Activated CD8-positive, alpha-beta memory T cell treated with anti-CD3 and anti-CD28 coated beads for 36 hours (primary cell): ENCODE measurements at regions not wholly inside any gene's neighbourhood (a gene's known extent, or its start where the extent isn't known, plus 50 kb on each side); places are given as distances from the start of the nearest gene placed in this dataset.
"Not testable (repeated sequence)": the region's sequence is repeated elsewhere in the genome, so short reads cannot be mapped to it uniquely, and the experiment has no call there.

ENCODE experiments used
- CTCF ChIA-PET: fragments of 350-600 bp; sonication (Branson Sonifier 250); formaldehyde crosslinking; loops from one replicate; lab custom pipeline; 2021; ENCODE audit warnings: antibody characterized with exemption; lab: Charles Lee
- POLR2A ChIA-PET: fragments of 350-600 bp; sonication (Branson Sonifier 250); formaldehyde crosslinking; loops from one replicate; lab custom pipeline; 2021; ENCODE audit warnings: antibody characterized with exemption; lab: Charles Lee

DNA sequence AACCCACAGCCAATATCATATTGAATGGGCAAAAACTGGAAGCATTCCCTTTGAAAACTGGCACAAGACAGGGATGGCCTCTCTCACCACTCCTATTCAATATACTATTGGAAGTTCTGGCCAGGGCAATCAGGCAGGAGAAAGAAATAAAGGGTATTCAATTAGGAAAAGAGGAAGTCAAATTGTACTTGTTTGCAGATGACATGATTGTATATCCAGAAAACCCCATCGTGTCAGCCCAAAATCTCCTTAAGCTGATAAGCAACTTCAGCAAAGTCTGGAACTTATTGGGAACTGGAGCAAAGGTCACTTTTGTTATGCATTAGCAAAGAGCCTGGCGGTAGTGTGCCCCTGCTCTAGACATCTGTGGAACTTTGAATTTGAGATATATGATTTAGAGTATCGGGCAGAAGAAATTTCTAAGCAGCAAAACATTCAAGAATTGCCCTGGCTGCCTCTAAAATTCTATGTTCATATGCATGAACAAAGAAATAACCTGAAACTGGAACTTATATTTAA is 53.4 kb upstream of the PSMA1 start:
- CTCF ChIA-PET, POLR2A ChIA-PET: not testable (repeated sequence)

DNA sequence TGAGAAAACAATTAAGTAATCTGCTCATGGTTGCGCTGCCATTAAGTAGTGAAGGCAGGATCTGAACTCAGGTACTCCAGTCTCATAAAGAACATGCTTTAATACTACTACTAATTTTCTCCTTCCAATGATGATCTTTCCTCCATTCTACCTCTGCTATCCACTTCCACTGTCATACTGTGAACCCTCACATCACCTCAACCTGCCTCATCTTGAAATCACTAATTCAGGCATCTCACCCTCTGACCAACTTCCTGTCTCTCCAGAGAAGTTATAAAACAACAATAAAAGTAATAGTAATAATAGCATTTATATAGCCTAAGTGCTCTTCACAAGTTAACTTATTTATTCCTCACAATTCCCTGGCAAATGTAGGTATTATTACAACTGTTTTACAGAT is 57.1 kb upstream of the PSMA1 start:
- ChIA-PET CTCF (no interaction called here), POLR2A (no interaction called here)

DNA sequence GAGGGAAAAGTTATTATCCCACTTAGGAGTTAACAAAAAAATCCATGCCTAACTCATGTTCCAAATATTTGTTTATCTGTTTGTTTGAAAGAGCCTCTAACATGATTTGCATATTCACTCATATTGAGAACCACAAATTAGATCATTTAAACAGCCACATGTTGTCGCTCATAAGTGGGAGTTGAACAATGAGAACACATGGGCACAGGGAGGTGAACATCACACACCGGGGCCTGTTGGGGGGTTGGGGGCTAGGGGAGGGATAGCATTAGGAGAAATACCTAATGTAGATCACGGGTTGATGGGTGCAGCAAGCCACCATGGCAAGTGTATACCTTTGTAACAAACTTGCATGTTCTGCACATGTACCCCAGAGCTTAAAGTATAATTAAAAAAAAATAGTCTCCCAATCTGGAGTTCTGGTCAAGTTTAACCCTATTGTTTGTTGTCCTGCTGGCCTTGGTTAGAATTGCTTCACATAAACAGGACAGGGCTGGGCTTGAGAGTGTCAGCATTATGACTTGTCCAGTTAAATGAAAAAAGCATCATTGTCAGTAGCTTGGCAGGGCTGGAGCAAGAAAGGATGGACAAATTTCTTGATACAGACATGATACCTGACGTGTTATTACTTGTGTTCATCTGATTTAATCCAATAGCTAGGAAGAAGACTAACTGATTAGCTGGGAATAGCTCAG is 57.8 kb upstream of the PSMA1 start:
- POLR2A ChIA-PET, result interaction anchor here (0.8 to 1.0 kb wide), 3 partner anchors 37 to 67 kb away, joined by 4 to 7 read pairs (median 6); partner anchors contain the start of gene PSMA1
- CTCF ChIA-PET, result interaction anchor here (0.7 to 1.1 kb wide), 4 partner anchors 31 to 67 kb away, joined by 3 to 5 read pairs (median 4); no protein-coding TSS in a partner anchor

DNA sequence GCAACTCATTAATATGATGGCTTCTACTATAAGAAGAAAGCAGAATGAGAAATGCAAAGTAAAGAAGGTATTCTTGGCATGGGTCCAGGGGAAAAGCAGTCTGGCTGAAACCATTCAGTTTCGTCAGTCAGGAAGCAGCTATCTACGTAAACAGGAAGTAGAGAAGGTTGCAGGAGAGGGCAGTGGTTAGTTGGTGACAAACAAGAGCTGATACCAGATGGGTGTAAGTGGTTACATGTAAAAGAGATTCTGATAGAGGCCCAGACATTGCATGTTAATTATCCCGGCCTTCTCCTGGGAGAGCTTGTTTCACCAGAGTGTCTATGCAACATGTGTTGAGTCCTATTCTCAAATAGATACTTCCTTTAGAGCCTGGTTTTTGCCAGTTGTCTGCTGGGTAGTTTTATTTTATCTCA is 58.4 kb upstream of the PSMA1 start:
- POLR2A ChIA-PET, result interaction anchor here (0.8 to 1.0 kb wide), 4 partner anchors 29 to 66 kb away, joined by 4 to 14 read pairs (median 6); partner anchors contain the start of gene PSMA1
- CTCF ChIA-PET, result interaction anchor here (0.7 to 1.1 kb wide), 4 partner anchors 32 to 67 kb away, joined by 3 to 5 read pairs (median 4); no protein-coding TSS in a partner anchor

DNA sequence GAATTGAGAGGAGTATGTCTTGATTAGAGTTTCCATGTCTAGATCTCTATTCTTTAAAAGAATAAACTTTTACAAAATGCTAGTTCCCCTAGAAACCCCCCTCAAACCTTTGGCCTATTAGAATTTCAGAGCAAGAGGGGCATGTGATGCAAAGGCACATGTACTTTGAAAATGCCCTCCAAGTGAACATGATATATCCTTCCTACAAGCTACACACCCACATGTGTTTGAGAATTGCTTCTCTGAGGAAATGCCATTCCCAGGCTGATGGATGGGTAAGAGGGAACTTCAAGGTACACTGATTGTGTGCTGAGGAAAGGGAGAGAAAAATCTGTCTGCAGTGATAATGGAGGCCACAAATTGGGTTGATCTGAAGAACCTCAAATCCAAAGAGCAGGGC is 59.5 kb upstream of the PSMA1 start:
- CTCF ChIA-PET, result no interaction called here

DNA sequence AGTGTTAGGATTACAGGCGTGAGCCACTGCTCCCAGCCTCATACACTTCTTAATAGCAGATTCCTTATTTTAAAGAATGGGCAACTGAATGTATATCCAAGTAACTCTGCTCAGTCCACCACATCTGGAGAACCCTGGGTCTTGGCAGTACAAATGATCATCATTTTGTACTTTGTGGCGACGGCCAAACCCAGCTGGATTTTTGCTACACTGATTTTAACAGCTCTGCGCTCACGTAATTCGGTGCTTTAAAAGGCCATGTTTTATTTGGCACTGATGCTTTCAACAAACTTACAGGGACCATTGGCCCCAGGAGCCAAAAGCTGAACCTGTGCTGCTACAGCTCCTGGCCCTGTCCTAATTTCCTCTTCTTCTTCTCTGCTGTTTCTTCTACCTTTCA is 60.8 kb upstream of the PDE3B start:
- POLR2A ChIA-PET, result no interaction called here
- CTCF ChIA-PET, result no interaction called here

More for the DNA sequence above, 59.5 kb upstream of the PSMA1 start:
- POLR2A ChIA-PET, result no interaction called here

DNA sequence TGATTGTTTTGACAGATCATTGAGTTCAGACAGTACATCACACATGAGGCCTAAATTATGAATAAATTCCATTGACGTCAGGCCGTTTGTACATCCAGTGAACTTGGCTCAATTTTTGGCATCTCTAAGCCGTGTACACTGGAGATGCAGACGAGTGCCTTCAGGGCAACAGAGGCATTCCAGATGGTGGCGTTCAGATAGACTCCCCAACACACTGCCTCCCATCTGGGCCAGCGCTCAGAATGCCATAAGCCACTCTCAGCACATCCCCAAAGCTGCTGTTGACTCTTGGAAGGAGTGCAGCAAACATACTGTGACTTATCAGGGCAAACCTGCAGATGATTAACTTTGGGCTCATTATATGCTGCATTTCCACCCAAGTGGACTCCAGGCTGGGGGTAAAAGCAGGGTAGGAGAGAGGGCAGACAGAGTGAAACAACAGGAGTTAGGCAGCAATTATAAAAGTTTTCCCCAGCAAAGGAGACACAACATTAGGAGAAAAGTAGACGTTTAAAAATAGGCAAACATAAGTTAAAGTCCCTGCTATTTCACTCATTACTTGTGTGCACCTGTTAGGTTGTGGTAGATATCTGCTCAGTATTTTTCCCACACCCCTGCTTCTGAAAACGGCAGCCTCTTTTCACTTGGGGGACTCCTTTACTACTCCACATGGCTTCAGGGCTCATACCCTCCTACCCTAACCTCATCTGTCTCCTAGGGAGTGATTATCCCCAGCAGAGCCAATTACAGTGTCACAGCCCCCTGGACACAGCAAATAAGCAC is 60.2 kb upstream of the PDE3B start:
- POLR2A ChIA-PET, result no interaction called here
- CTCF ChIA-PET, result interaction anchor here (1.1 to 1.5 kb wide), 2 partner anchors 141 to 325 kb away, joined by 3 read pairs; no protein-coding TSS in a partner anchor

DNA sequence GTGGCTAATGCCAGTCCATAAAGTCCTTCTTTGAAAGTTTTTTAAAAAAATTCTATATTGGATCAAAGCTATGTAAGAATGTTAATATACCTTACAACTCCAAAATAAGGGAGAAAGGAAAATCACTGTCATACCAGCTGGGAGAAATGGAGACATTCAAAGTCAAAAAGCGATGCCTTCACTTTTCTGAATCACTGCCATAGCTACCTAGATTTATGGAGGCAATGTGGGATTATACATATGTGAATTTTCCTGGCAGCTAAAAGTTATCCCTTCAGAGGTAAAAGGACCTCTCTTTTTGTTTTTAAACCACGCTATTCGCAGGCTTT is 59.6 kb upstream of the PDE3B start:
- CTCF ChIA-PET, result interaction anchor here (0.5 to 1.5 kb wide), 3 partner anchors 141 to 324 kb away, joined by 3 read pairs; no protein-coding TSS in a partner anchor

DNA sequence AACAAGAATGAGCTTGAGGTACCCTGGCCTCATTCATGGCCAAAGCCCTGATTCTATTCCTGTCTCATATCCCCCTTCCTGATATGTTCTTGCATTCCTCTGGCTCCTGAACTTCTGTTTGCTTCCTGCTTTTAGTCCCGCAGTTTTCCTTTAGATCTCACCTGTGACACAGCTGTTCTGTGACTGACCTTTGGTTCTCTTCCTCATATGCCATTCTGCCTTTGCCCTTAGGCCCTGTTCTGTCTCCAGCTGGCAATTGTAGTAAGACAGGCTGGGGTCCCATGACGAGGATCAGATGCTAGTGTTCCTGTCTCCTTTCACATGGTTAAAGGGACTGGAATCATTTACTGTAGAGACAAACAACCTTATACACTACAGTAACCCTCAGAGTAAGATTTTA is 59.0 kb upstream of the PDE3B start:
- ChIA-PET CTCF (interaction anchor here (0.5 to 1.5 kb wide), 3 partner anchors 142 to 323 kb away, joined by 3 read pairs; no protein-coding TSS in a partner anchor), POLR2A (no interaction called here)

More for the DNA sequence above, 59.6 kb upstream of the PDE3B start:
- POLR2A ChIA-PET, result no interaction called here

DNA sequence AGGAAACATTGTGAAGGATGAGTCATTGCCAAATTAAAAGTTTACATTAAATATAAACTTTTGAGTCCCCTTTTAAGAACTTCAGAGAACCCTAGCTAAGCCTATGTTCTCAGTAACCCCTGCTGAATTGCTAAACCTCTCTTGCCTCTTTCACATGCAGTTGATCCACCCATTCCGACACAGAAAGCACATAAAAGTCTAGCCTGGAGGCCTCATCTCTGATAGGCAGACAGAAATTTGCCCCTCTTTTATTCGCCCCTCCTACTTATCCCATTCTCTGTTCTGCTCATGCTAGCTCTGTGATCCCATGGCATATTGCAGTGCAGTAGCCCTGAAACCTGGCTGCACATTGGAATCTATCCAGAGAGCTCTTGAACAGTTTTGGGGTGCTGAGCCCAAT is 58.2 kb upstream of the PDE3B start:
- CTCF ChIA-PET, result no interaction called here
- POLR2A ChIA-PET, result no interaction called here

DNA sequence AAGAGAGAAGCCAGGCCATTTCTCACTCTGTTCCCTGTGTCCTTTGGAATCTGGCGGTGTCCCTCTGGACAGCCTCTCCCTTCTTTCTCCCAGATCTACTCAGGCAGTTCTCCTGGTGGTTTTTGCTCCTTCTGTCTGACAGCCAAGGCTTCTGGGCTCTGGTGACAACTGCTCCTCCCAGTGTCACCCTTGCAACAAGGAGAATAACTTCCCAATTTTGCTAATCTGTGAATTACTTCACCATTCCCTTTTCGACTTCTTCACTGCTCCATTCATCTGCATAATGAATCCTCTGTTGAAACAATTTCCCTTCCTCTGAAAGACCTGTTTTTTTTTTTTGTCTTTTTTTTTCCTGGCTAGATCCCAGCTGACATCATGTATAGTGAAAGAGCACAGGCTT is 56.3 kb upstream of the PDE3B start:
- ChIA-PET POLR2A (interaction anchor here (0.6 kb wide), 1 partner anchor 1289 kb away, joined by 3 read pairs; no protein-coding TSS in a partner anchor), CTCF (no interaction called here)

DNA sequence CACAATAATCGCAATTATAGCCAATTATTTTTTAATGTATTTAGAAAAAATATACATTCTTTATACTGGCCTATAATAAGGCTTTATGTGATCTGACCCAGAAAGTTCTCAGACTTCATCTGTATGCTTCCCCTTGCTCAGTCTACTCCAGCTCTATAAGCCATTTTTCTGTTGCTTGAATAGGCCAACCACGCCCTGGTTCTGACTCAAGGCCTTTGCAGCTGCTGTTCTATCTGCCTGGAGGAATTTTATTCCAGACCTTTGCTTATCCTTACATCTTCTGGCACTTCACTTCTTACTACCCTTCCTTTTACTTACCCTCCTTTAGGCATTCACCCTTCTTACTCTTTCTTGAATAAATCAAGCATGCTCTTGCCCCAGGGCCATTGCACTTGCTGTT is 54.9 kb upstream of the PDE3B start:
- ChIA-PET POLR2A (no interaction called here), CTCF (no interaction called here)

DNA sequence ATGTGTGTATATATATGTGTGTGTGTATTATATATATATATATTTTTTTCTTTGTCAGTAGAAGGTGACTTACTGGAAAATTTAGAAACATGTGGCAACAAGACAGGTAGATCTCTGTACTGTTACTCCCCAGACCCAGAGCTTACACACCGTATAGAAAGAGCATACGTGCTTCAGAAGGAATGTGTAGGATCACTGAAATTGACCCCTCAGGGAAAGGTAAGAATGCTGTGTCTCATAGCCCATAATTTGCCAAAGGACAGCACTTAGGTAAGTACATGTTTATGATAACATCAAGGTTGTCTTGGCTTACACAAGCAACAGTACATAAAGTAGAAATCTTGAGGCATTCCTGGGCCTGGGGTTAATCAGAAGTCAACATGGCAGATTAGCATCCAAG is 54.2 kb upstream of the PDE3B start:
- ChIA-PET CTCF (no interaction called here), POLR2A (no interaction called here)

DNA sequence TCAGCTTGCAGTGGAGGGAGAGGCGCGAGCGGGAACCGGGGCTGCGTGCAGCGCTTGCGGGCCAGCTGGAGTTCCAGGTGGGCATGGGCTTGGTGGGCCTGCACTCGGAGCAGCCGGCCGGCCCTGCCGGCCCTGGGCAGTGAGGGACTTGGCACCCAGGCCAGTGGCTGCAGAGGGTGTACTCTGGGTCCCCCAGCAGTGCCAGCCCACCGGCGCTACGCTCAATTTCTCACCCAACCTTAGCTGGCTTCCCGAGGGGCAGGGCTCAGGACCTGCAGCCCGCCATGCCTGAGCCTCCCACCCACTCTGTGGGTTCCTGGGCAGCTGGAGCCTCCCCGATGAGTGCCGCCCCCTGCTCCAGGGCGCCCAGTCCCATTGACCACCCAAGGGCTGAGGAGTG is 52.6 kb upstream of the PDE3B start:
- POLR2A ChIA-PET, result interaction anchor here (0.6 kb wide), 1 partner anchor 33 kb away, joined by 7 read pairs; no protein-coding TSS in a partner anchor
- CTCF ChIA-PET, result not testable (repeated sequence)

DNA sequence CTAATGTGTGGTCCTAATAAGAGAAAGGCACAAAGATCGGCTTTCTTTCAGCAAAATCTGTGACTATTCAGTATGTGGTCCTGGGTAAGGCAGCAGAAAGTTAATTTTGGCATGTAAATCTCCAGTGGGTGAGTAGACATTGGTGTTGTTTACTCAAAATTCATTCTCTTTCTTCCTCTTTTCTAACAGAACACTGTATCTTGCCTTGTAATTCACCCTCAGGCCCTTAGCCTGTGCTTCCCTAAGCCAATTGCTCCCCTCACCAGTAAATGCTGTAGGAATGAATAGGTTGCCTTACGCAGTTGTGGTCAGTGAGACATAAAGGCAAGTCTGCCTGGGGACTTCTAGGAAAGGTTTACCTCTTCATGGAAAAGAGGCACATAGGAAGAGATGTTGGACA is 49.9 kb upstream of the PDE3B start:
- POLR2A ChIA-PET, result no interaction called here
- CTCF ChIA-PET, result no interaction called here
